Upper lobe of right lung (tissue), 1 donor: ENCODE measurements at regions not wholly inside any gene's neighbourhood (a gene's known extent, or its start where the extent isn't known, plus 50 kb on each side); places are given as distances from the start of the nearest gene placed in this dataset.
"Not testable (repeated sequence)": the region's sequence is repeated elsewhere in the genome, so short reads cannot be mapped to it uniquely, and the experiment has no call there.

Experiments
- ATAC-seq: fragments of 200-7000 bp; cut with Tn5 transposase; one replicate; pipeline ENCODE4 v1.9.1; 2020; ENCODE audit warnings: mild to moderate bottlenecking, moderate library complexity
- DNase-seq: peaks from one replicate; pipeline ENCODE4 v3.0.0-alpha.2; 2020
- H3K27ac ChIP-seq: fragments of 200-600 bp; one replicate; pipeline ENCODE4 v1.8.0; 2022
- H3K27me3 ChIP-seq: fragments of 200-600 bp; one replicate; pipeline ENCODE4 v1.8.0; 2022; ENCODE audit warnings: mild to moderate bottlenecking
- H3K36me3 ChIP-seq: fragments of 200-600 bp; one replicate; pipeline ENCODE4 v1.8.0; 2022
- H3K4me1 ChIP-seq: fragments of 200-600 bp; one replicate; pipeline ENCODE4 v1.8.0; 2022
- H3K4me3 ChIP-seq: fragments of 200-600 bp; one replicate; pipeline ENCODE4 v1.8.0; 2022; ENCODE audit warnings: mild to moderate bottlenecking
- H3K9me3 ChIP-seq: fragments of 200-600 bp; one replicate; pipeline ENCODE4 v1.8.0; 2022
- intact Hi-C: fragments of 100-400 bp; cut with DNase I; formaldehyde crosslinking; loops from one replicate; pipeline ENCODE4 v1.11.0; 2022
- TF ChIP-seq, protein P1 (sequence below): fragments of 200-600 bp; IDR thresholded peaks from one replicate; pipeline ENCODE4 v1.8.0; 2022; ENCODE audit warnings: antibody characterized with exemption
- donor health status: DM: no; HTN: yes; CAD: no; lungs with severe emphysema.

DNA sequence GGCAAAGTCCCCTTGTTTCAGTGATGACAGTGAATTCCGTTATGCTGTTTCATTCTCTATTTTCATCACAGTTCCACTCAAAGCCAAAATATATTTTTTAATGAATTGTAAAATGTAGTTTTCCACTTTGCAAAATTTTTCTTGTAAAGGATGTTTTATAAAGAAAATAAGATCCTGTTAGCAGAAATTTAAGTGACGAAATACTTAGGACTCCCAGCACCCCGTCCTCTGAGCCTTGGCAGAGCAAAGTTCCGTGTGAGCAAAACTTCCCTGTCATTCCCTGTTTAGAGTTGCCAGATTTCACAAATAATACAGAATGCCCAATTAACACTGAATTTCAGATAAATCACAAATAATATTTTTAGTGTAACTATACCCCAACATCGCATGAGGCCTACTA lies 81.0 kb upstream of the RBPJ start:
- no peak for ATAC-seq
- Histone ChIP-seq H3K36me3 (no peaks in the 10 kb centered on the region), H3K9me3 (no peaks in the 10 kb centered on the region), H3K27me3 (no peaks in the 10 kb centered on the region), H3K27ac (no peak overlapping the region), H3K4me3 (no peak overlapping the region), H3K4me1 (peaks cover 6% of the 10 kb centered on the region)
- DNase-seq: no peak
- intact Hi-C loops: no loop called here
- TF ChIP-seq, protein P1, sequence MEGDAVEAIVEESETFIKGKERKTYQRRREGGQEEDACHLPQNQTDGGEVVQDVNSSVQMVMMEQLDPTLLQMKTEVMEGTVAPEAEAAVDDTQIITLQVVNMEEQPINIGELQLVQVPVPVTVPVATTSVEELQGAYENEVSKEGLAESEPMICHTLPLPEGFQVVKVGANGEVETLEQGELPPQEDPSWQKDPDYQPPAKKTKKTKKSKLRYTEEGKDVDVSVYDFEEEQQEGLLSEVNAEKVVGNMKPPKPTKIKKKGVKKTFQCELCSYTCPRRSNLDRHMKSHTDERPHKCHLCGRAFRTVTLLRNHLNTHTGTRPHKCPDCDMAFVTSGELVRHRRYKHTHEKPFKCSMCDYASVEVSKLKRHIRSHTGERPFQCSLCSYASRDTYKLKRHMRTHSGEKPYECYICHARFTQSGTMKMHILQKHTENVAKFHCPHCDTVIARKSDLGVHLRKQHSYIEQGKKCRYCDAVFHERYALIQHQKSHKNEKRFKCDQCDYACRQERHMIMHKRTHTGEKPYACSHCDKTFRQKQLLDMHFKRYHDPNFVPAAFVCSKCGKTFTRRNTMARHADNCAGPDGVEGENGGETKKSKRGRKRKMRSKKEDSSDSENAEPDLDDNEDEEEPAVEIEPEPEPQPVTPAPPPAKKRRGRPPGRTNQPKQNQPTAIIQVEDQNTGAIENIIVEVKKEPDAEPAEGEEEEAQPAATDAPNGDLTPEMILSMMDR: no peak

DNA sequence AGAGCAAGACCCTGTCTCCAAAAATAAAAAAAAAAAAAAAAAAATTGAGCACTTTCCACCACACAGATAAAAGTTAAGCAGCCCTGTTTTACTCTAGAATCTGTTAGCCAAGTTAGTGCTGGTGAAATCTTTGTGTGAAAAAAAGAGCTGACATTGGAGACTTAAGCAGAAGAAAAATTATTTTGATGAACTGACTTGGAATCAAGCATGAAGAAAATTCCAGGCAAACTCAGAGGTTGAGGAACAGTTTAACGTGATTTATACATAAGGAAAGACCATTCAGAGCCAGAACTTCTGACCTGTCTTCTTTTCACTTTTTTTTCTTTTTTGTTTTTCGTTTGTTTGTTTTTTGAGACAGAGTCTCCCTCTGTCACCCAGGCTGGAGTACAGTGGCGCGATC lies 79.6 kb upstream of the RBPJ start:
- DNase-seq (no peak), ATAC-seq (no peak)
- no peaks in the 10 kb centered on the region for H3K4me1 ChIP-seq
- no peaks in the 10 kb centered on the region for H3K36me3 ChIP-seq
- intact Hi-C loops: no loop called here
- TF ChIP-seq, protein P1: no peak
- H3K9me3 ChIP-seq: no peaks in the 10 kb centered on the region
- no peaks in the 10 kb centered on the region for H3K27me3 ChIP-seq
- no peak overlapping the region for H3K4me3 ChIP-seq
- H3K27ac ChIP-seq: no peak overlapping the region

DNA sequence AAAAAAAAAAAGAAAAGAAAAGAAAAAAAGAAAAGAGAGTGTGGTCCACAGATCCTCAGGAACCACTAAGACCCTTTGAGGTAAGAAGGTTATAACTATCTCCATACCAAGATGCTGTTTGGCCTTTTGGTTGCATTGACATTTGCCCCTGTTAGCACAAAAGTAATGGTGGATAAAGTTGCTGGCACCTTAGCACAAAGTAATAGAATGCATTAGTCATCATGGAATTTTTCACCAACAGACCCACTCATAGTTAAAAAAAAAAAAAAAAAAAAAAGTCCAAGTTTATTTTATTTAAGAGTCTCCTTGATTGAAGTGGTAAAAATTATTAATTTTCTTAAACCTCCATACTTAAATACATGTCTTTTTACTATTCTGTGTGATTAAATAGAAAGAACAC lies 78.4 kb upstream of the RBPJ start:
- ATAC-seq (no peak), DNase-seq (no peak)
- TF ChIP-seq, protein P1: no peak
- intact Hi-C loops: no loop called here
- no peak overlapping the region for H3K27ac ChIP-seq
- no peaks in the 10 kb centered on the region for H3K27me3 ChIP-seq
- H3K4me1 ChIP-seq: no peaks in the 10 kb centered on the region
- no peak overlapping the region for H3K4me3 ChIP-seq
- H3K9me3 ChIP-seq: no peaks in the 10 kb centered on the region
- no peaks in the 10 kb centered on the region for H3K36me3 ChIP-seq

DNA sequence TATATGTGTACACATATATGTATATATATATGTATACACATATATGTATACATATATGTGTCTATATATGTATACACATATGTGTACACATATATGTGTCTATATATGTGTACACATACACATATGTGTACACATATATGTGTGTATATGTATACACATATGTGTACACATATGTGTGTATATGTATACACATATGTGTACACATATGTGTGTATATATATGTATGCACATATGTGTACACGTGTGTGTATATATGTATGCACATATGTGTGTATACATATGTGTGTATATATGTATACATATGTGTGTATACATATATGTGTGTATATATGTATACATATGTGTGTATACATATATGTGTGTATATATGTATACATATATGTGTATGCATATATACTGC lies 76.7 kb upstream of the RBPJ start:
- DNase-seq, H3K9me3 ChIP-seq, H3K27ac ChIP-seq, H3K36me3 ChIP-seq, H3K4me1 ChIP-seq, ATAC-seq, H3K4me3 ChIP-seq, H3K27me3 ChIP-seq, intact Hi-C loops: not testable (repeated sequence)

DNA sequence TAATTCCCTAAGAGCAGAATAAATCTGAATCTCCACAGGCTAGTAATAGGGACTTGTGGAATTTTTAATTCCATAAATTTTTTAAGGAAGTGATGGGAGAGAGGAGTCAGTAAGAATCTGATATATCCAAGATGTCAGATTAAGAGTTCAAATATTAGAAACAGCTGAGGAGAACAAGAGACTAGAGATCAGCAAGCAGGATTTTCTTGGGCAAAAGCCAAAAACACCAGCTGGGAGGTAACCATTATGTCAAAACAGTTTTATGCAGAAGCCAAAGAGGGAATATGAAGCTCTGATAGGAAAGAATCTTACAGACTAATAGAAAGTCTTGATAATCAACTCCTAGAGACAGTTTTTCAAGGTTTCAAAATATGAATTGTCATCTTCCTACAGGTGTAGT lies 72.2 kb upstream of the RBPJ start:
- Histone ChIP-seq H3K36me3 (no peaks in the 10 kb centered on the region), H3K9me3 (no peaks in the 10 kb centered on the region), H3K4me1 (no peaks in the 10 kb centered on the region), H3K27me3 (no peaks in the 10 kb centered on the region), H3K4me3 (no peak overlapping the region), H3K27ac (no peak overlapping the region)
- TF ChIP-seq, protein P1: no peak
- DNase-seq (no peak), ATAC-seq (no peak)
- intact Hi-C loops: no loop called here

DNA sequence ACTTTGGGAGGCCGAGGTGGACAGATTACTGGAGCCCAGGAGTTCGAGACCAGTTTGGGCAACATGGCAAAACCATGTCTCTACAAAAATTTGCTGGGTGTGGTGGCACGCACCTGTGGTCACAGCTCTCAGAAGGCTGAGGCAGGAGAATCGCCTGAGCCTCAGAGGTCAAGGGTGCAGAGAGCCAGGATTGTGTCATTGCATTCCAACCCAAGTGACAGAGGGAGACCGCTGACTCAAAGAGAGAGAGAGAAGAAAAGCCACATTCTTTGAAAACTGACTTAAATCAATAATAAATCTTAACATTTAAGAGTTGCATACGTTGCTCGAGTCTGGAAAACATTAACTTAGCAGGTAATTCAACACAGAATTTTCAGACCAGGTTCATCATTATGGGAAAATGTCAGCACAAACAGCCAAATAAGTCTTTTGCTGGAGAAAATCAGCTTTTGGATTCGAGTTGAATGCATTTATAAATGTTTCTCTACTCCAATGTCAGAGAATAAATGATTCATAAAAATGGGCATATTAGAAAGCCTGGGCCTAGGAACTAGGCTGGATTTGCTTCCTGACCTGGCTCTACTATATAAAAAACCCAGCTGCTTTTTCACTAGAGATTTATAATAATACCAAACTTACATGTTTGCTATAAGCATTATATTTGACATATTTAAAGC lies 68.3 kb upstream of the RBPJ start:
- no peaks in the 10 kb centered on the region for H3K27me3 ChIP-seq
- DNase-seq (no peak), ATAC-seq (no peak)
- no peaks in the 10 kb centered on the region for H3K36me3 ChIP-seq
- intact Hi-C loops: no loop called here
- H3K4me3 ChIP-seq: no peak overlapping the region
- H3K27ac ChIP-seq: no peak overlapping the region
- no peaks in the 10 kb centered on the region for H3K9me3 ChIP-seq
- no peaks in the 10 kb centered on the region for H3K4me1 ChIP-seq
- TF ChIP-seq, protein P1: no peak
